Activated CD8-positive, alpha-beta memory T cell treated with anti-CD3 and anti-CD28 coated beads for 48 hours (primary cell): ENCODE measurements at regions not wholly inside any gene's neighbourhood (a gene's known extent, or its start where the extent isn't known, plus 50 kb on each side); places are given as distances from the start of the nearest gene placed in this dataset.

Experiments used
- DNase-seq, 3 experiments: peaks; one replicate each; pipeline ENCODE4 v3.0.0-alpha.2; 2020; ENCODE audit warnings: low read depth in 2 of 3, low spot score in 2 of 3

DNA sequence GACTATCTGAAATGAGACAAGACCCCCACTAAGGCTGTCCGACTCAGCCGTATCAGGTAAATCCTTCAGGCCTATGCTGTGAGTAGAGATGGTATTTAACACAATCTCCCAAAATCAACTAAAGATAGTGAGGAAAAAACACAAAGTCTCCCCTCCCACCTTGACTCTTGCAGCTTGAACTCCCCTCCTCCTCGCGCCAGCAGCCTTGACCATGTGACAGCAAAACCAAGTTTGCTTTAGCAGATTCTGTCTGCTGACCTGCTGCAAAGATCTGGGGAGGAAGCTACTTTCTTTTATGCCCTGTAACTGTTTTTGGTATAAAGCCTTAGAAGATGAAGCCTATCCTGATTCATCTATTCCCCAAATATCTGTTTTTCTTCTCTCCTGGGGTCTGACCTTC, 509.5 kb downstream of the CDH26 start:
- no peak for DNase-seq

DNA sequence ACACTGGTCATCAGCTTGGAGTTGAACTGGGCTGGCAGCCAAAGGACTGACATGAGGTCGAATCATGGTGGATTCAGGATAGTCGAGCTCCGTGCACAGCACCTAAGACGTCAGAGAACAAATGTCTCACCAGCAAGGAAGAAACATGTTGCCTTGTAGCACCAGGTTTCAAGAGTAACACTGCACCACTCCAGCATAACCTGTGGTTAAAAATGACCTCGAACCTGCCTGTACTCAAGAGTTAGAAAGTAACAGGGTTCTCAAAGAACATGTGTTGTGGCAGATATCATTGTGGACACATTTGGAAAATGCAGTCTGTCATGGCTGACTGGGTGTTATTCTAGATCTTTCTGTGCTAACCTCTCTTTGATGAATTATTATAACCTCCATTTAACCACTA, 511.6 kb downstream of the CDH26 start:
- no peak for DNase-seq

DNA sequence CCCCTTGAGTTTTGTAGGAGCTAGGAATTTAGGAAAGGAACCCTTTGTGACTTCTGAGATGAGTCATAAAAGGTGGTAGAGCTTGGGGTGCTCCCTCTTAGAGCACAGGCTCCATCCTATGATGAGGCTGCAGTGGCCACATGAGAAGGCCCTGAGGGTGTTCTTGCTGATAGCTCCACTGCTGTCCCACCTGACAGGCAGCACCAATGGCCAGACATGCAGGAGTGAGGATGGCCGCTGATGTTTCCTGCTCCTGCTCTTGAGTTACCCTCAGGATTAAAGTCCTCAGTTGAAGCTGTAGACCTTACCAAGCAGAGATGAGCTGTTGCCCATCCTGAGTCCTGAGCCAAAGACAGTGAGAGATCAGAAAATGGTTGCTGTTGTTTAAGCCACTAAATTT, 512.1 kb downstream of the CDH26 start:
- DNase-seq, result no peak

DNA sequence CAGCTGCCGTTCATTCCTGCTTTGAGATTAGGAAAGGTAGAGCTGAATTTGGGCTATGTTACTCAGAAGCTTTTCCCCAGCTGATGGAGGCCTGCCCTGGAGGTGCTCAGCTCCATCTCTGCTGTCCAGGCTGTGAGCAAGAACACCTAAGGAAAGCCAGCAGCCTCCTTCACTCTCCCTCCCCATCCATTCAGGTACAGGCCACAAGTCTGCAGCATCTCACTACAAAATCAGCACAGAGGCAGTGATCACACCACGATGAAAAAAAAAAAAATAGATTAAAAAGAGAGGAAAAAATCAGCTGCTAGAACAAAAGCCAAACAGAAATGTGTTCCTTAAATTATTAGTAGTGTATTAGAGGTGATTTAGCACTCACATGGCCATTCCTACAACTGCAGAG, 515.0 kb downstream of the CDH26 start:
- no peak for DNase-seq

DNA sequence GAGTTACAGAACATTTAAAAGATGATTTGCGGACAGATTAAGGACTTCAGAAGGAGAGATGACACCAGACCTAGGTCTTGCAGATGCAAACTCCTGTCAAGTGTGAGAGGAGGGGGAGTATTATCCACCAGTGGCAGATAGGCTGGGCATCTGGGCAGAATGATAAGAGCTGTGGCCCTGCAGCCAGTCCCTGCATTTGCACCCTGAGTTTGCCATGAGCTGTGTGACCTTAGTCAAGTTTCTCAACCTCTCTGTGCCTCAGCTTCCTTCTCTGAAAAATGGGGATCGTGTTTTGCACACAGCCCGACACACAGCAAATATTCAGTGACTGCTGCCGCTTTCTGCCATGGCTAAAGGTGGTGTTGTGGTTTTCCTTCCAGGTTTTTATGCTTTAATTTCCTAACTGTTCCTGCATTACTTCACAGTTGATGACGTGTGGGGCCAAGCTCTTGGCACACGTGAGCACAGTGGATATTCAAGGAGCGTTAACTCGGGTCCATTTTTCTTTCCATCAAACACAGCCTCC, 516.2 kb downstream of the CDH26 start:
- no peak for DNase-seq

DNA sequence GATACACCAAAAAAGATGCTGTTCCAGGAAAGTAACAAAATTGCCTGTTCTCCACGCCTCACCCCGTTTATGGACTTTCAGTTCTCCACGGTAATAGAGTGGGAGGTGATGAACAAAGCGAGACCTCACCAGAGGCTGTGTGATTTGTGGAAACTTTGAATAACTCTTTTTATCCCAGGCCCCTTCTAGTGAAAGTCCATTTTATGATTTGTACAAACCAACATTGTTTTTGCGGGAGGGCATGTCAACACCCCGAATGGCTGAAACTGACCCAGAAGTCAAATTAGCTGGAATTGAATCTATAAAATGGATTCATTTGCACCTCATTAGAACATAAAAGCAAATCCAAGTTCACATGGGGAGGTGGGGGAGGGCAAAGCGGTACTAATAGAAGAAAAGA, 517.8 kb downstream of the CDH26 start:
- DNase-seq, result no peak

DNA sequence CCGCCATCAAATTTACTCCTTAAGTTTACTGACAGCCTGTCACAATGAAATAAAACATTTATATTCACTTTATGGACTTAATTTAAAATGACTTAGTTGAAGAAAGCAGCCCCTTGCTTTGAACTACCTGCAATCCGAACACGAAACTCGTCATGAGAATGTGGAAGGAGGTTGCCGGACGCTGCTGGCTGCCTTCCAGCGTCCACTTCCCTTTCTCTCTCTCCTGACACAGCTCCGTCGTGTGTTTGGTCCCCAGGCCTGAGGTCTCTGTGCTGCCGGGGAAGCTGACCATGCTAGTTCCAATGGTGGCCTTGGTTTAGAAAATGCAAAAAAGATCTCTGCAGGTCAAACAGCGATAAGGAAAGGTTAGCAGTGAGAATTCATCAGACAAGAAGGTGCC, 519.7 kb downstream of the CDH26 start:
- no peak for DNase-seq

DNA sequence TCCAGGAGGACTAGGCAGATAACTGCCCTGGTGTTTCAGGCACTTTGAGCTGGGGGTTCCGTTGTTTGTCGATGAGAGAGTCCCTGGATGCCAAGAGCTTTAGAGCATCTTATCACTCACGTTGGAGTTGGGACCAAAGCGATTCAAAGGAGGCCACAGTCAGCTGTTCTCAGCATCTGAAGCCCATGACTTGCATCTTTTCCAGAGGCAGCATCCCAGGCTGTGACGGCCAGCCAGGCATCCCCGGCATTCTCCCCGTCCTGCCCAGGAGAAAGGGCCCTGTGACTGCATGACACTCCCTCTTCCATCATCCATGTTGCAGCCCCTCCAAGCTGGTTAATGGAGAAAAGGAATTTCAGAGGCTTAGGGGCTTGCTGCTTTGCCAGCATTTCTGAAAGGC, 520.3 kb downstream of the CDH26 start:
- no peak for DNase-seq

DNA sequence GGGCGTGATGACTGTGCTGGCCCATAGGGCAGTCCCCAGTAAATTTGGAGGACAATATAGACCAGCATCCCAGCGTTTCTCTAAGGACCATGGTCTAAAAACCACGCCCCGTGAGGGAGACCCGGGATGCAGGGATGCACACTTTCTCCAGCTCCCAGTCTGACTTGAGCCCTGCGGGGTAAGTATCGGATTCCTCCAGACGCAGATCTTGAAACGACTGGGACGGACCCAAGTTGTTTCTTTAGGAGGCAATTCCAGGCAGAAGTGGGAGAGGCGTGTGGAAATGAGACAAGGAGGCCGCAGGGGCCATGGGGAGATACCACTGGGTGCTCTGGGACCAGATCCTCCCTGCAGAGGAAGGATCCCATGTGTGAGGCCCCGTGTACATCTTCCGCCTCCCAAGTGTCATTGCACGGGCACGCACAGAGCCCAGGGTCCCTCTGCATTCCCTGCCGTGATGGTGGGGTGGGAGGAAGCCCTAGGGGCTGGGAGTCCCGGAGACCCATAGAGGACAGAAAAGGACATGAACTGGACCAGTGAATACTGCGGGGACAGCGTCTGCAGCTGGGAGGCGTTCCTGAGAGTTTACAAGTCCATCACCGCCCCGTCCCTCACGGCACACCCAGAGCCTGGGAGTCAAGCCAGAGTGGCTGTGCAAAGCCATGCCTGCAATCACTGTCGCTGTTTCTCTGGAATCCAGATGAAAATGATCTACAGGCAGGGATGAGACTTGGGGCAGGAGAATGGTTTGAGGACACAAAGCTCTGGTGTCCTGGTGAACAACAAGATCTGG, 522.9 kb downstream of the CDH26 start:
- DNase-seq, result no peak

DNA sequence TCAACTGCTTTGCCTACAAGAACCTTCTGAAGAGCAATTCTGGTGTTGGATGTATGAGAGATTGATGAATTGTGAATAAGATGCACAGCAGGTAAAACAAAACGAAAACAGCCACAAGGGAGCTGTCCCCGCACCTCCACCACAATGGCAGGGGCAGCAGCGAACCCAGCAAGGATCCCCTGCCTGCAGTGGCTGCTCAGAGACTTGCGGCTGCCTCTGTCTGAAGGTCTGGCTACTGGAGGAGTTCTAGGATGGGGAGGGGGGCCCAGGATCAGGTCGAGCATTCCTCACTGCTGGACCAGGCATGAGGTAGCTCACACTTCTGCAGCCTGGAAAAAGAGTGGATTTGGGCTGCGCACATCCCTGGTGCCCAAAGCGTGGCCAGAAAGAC, 523.5 kb downstream of the CDH26 start:
- DNase-seq, result no peak

DNA sequence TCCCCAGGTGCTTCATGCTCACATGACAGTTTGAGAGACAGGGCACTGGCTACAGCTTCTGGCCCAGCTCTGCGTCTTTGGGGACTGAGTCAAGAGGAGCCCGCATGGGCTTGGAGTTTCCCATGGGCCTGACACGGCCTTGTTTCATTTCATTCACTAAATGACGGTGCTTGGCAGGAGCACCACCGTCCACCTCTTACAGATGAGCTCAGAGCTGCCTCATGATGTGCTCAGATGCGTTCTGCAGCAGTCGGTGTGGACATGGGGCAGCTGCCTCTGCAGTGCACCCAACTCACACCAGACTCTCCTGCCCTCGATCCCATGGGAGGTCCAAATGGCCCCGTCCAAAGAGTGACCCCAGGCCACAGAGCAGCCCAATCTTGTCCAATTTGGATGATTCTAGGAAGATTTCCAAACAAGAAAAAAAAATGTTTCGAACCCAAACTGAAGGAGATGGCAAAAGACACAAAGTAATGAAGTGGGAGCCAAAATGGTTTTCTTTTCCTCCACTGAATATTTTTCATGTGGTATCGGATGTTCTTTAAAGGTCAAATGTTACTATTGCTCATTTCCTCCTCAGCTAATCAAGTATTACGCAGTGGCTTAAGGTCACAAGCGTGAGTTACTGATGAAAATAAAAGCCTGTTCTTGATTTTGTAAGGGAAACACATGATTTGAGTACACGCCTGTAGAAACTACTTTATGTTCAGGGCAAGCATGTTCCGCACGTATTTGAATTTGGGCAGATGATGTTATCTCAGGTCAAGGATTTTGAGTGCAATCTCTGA, 524.2 kb downstream of the CDH26 start:
- no peak for DNase-seq

DNA sequence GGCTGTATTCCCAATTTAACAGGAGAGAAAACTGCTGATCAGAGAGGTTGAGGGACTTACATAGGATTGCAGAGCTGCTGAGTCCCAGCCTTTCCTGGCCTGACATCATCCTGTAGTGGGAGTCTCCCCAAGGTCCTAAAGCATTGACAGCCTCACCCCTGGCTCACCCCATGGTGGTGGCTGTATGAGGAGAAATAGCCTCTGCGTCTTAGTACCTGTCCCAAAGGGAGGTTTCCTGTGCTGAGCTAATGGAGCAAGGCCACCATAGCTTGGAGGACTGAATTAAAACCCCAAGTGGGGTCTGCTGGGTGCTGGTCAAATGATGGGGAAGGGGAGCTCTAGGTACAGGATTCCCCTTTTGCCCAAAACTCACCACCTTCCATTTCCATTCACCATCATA, 525.1 kb downstream of the CDH26 start:
- DNase-seq, result no peak

DNA sequence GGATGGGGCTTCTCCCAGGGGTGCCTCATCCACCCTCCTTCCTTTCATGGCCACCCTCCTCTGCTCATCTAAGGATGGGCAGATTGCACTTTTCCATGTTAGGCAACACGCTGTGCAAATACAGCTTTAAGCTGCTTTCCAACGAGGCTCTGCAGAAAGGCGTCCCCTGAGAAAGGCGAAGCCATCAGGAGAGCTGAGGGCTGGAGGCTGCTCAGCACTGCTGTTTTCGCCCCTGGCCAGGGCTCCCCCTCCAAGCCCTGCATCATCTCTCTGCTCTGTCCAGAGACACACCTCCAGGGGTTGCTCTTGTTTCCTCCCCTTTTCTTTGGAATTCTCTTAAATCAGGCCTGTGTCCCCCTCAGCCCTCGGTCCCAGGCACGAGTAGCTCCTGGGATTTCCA, 526.1 kb downstream of the CDH26 start:
- no peak for DNase-seq

DNA sequence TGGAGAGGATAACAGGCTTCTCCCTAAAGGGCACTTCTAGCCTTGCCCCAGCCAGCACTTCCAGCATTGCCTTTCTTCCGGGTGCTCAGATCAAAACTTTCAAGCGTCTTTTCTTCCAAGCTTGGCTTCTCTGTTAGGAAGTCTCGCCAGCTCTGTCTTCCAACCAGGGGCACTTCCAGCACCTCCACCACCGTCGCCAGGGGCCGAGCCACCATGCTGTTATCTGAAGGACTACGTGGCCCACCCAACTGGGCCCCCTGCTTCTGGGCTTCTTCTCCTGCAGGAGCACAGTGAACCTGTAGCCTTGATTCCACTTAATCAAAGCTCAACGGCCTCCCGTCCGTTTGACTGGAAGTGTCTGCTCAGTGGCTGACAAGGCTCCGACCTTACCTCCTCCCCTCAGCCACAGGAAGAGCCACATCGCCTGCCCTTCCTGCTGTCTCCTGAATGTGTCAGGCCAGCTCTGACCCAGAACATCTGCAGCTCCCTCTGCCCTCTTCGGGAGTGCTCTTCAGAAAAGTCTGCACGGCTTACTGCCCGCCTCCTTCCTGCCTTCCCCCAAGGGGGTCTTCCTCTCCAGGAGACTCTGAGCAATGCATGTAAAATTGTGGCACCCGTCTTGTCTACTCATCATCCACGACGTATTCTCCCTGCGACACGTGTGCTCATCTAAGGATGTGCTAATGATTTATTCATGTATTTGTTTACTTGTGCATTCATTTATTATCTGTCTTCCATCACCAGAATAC, 527.0 kb downstream of the CDH26 start:
- no peak for DNase-seq

DNA sequence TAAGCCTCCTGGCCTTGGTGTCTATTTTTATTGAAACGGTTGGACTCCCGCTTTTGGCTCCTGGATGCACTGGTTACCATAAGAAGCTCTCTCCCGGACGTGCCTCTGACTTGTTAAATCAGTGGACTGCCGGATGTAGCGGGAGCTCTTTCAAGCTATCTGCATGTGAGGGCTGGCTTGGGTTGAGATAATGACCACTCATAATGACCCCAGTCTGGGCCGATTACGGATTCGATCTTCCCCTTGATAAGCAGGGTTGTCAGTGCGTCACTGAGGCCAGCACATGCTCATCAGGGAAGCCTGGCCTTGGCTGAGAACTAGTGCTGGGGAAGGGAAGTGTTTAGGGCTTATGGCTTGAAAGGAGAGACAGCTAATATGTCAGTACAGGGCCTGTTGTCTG, 528.1 kb downstream of the CDH26 start:
- no peak for DNase-seq

DNA sequence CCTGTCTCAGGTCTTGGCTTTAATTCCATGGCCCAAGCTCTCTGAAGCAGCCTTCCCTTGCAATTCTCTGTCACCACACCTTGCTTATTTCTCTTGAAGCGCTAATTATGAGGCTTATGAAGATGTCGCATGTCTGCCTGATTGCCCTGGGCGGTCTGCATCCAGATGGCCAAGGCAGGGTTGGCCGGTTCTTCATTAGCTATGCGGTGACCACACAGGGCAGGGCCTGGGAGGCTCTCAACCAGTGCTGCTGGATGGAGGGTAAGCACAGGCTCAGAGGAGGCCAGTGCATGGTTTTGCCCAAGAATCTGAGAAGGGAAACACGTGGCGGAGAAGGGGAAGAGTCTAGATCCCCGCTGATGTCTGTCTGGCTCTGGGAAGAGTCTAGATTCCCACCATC, 528.7 kb downstream of the CDH26 start:
- no peak for DNase-seq

DNA sequence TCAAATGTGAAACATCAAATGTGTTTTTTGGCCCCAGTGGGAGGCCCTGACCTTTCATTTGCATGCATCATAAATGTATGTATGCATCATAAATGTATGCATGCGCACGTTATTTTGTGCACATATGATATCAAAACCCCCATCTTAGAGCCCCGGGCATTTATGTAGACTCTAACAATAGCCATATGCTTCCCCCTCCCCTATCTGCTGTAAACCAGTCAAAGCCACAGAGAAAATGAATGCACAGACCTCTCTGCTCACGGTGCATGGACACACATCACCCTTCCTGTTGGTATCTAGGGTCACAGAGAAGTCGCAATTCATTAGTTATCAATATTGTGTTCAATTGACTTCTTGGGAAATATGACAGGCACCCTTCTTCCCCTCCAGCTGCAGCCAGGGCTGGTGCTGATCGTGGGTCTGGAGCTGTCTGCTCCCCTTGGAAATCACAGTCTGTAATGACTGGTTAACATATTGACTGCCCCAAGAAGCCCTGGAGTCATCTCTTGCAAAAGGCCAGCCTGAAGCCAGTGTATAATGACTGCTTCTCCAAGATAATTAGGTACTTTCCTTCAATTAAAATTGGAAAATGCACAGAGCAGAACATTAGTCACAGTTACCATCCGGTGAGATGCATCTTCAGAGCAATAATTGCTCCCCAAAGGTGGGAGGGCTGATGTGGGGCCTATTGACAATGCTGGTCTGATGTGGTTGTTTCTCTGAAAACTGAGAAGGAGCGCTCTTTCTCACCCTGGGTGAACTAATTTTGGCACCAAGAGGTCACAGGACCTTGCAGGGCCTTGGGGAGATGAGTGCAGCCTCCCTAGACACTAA, 532.2 kb downstream of the CDH26 start:
- DNase-seq, result no peak

DNA sequence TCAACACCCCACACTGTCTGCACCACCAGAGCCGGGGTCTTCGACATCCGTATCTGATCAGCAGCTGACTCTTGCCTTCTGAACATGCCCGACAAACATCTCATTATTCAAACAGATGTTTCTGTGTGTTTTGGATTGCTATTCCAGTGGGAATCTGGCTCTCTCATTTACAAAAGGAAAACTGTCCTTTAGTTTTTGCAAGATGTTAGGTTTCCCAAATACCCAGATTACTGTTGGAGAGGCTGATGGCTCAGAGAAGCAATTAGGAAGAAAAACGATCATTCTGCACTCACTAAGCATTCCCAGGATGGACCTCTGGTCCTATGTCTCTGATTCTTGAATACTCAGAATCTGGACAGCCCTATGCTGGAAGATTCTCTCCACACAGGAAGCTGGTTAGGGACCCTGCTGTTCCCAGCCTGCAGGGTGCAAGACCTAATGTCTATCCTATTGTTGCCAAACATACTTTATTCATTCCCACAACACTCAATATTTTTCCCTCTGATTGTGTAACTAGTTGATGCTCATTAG, 532.9 kb downstream of the CDH26 start:
- DNase-seq, result no peak

DNA sequence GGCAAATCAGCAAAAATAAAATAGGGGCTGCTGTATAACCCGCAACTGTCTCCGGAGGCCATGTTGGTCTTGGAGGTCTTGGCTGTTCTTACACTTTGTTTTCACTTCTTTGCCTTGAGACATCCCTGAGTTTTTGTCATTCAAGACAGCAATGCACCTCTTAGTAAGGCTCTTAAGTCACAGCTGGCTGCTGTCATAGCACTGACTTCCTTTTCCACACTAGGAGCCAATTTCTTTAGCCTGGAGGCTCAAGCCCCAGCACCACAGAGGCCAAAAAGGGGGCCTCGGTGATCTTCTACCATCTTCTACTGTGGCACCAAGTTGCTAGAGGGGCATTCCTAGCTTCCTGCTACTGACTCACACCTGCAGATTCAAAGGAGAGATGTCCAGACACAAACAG, 536.3 kb downstream of the CDH26 start:
- DNase-seq, result no peak

DNA sequence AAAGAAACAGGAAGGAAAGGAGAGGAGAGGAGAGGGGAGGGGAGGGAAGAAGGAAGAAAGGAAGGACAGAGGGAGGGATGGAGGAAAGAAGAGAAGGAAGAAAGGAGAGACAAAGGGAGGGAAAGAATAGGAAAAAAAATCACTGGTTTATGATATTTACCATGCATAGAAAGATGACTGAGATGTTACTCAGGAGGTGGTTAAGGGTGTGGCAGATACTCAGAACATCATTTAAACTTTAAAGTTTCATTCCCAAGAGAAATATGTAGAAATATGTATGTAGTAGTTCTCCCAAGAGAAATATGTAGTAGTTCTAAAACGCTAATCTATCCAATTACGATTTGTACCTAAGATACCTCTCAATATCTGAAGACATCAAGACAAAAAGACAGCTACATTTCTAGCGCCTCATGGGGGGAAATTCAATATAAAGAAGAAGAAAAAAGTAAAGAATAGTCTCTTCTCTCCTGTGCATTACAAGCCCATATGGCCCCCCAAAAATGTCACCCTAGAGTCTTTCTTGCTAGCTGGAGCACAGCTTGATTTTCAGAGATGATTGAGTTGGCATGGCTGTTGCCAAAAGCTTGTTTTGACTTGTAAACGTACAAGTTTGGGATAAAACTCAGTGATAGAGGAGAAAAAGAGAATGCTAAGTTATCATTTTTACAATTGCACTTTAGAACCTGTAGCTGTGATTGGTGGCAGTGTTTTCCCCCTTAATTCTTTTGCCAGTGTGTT, 539.2 kb downstream of the CDH26 start:
- DNase-seq, result no peak
